ENCODE measurements at regions not wholly inside any gene's neighbourhood (a gene's known extent, or its start where the extent isn't known, plus 50 kb on each side); places are given as distances from the start of the nearest gene placed in this dataset.

GRCh38 chr6:170102038-170102437 lies 188.8 kb downstream of the DLL1 start:
- H4K5ac ChIP-seq (ENCODE audit: insufficient read length, low read depth, low read length) = no peak overlapping the region
- no peak overlapping the region for H3K27ac ChIP-seq (ENCODE audit: low read depth, low read length)
- no peak overlapping the region for H2AK5ac ChIP-seq (ENCODE audit: low read depth, low read length)
- no peaks in the 10 kb centered on the region for H3K23me2 ChIP-seq (ENCODE audit: low read depth, low read length)
- H3K56ac ChIP-seq (replicated peaks; ENCODE audit: insufficient read length, low read depth, low read length) = no peak overlapping the region
- H3K9ac ChIP-seq (replicated peaks in 1 of 4; ENCODE audit: extremely low read depth in 1 of 4, low read depth in 3 of 4, low read length in 3 of 4) = no peak overlapping the region
- H3K79me1 ChIP-seq (ENCODE audit: low read depth, low read length) = no peaks in the 10 kb centered on the region
- DNase-seq (ENCODE audit: low read depth in 1 of 2, low spot score in 2 of 2) = no peak
- H3K4ac ChIP-seq (replicated peaks; ENCODE audit: insufficient read length, low read depth, low read length) = no peak overlapping the region
- no peak overlapping the region for H2BK15ac ChIP-seq (ENCODE audit: low read length)
- no peak overlapping the region for H3K4me2 ChIP-seq (ENCODE audit: insufficient read depth in 1 of 2, low read depth in 2 of 2, low read length in 2 of 2)
- no peak overlapping the region for H4K8ac ChIP-seq (ENCODE audit: extremely low read depth, insufficient read depth, low read length)
- ChIA-PET CTCF (ENCODE audit: partially characterized antibody) (no interaction called here), POLR2A (ENCODE audit: partially characterized antibody) (no interaction called here)
- peaks cover 0 to 6% (median 1%) of the 10 kb centered on the region in 4 experiments; a peak in 1 of 7 replicates for H3K4me1 ChIP-seq (replicated peaks in 1 of 4; ENCODE audit: control insufficient read depth in 3 of 4, insufficient read depth in 4 of 4, low read length in 3 of 4)
- no peak overlapping the region; the same call in 1 of the 2 replicates for H2BK12ac ChIP-seq (ENCODE audit: low read depth, low read length)
- no peak overlapping the region for H2BK120ac ChIP-seq (replicated peaks; ENCODE audit: low read depth, low read length)
- no peak overlapping the region for H4K91ac ChIP-seq (replicated peaks; ENCODE audit: insufficient read length, low read length)
- H4K20me1 ChIP-seq (replicated peaks in 1 of 2; ENCODE audit: control insufficient read depth in 1 of 2, insufficient read depth in 2 of 2, low read length in 2 of 2) = no peaks in the 10 kb centered on the region
- 82% methylated on average over 7 of the region's 7 CpGs; no CpG with 5 or more reads in 1 of the 2 experiments for WGBS, 2 experiments (ENCODE audit: extremely low coverage in 1 of 2, insufficient coverage in 1 of 2, insufficient read length in 1 of 2, insufficient replicate concordance in 2 of 2, low coverage in 1 of 2, low lambda C conversion rate in 2 of 2, missing lambda C conversion rate in 1 of 2)
- FAIRE-seq = no peak
- H3K4me3 ChIP-seq (ENCODE audit: extremely low read depth in 1 of 4, insufficient read depth in 2 of 4, low read depth in 3 of 4, low read length in 4 of 4) = no peak overlapping the region
- no peaks in the 10 kb centered on the region for H3K36me3 ChIP-seq (ENCODE audit: control insufficient read depth in 2 of 4, insufficient read depth in 4 of 4, low read length in 3 of 4)
- H3K18ac ChIP-seq (ENCODE audit: extremely low read depth, low read length) = no peak overlapping the region
- no peak for TF ChIP-seq ASH2L (IDR thresholded peaks at IDR 0.05; ENCODE audit: low read length)
- TF ChIP-seq ATF3 (IDR thresholded peaks at IDR 0.05; ENCODE audit: insufficient read depth, low read depth, low read length) = no peak
- TF ChIP-seq CREB1 (IDR thresholded peaks at IDR 0.05) = no peak
- no peak for TF ChIP-seq SIX5 (IDR thresholded peaks at IDR 0.05; ENCODE audit: low read depth, low read length)
- no peak for TF ChIP-seq RAD21 (IDR thresholded peaks at IDR 0.05 in 1 of 2, conservative IDR thresholded peaks at IDR 0.05 in 1 of 2; ENCODE audit: low read depth in 2 of 2, low read length in 2 of 2)
- no peak for TF ChIP-seq TEAD4 (IDR thresholded peaks at IDR 0.05; ENCODE audit: low read depth, low read length)
- TF ChIP-seq FOSL1 (IDR thresholded peaks at IDR 0.05; ENCODE audit: insufficient read depth, low read depth, low read length) = no peak
- no peak for TF ChIP-seq RBBP5 (IDR thresholded peaks at IDR 0.05; ENCODE audit: borderline replicate concordance, low read depth, low read length)
- no peak for TF ChIP-seq HDAC6 (IDR thresholded peaks at IDR 0.05; ENCODE audit: low read depth, low read length)
- TF ChIP-seq JUN (IDR thresholded peaks at IDR 0.05; ENCODE audit: low read depth, low read length) = no peak
- no peak for TF ChIP-seq ATF2 (IDR thresholded peaks at IDR 0.05; ENCODE audit: low read length)
- TF ChIP-seq SRF (IDR thresholded peaks at IDR 0.05; ENCODE audit: low read depth, low read length) = no peak
- H2BK5ac ChIP-seq (ENCODE audit: low read depth, low read length) = no peak overlapping the region
- no peaks in the 10 kb centered on the region for H3K27me3 ChIP-seq (replicated peaks in 1 of 4; ENCODE audit: control insufficient read depth in 3 of 4, extremely low read depth in 1 of 4, insufficient read depth in 3 of 4, low read length in 3 of 4)
- H2BK20ac ChIP-seq (ENCODE audit: low read length) = no peak overlapping the region
- no peak overlapping the region for H3K14ac ChIP-seq (ENCODE audit: insufficient read length)
- peak overlapping the region; percentile 39; the same call in 1 of the 2 replicates for H2AFZ ChIP-seq (ENCODE audit: low read length)
- H3K9me3 ChIP-seq (ENCODE audit: insufficient read depth in 2 of 2, low read depth in 1 of 2, low read length in 1 of 2) = peaks cover 0 to 3% of the 10 kb centered on the region in 2 experiments; a peak in 1 of 4 replicates
- H3K23ac ChIP-seq (ENCODE audit: insufficient read length) = no peak overlapping the region
- H3K79me2 ChIP-seq (ENCODE audit: control insufficient read depth in 1 of 2, insufficient read depth in 2 of 2, low read length in 2 of 2) = no peaks in the 10 kb centered on the region

Measured in H1 (cell line).